H9 (cell line): ENCODE measurements at regions not wholly inside any gene's neighbourhood (a gene's known extent, or its start where the extent isn't known, plus 50 kb on each side); places are given as distances from the start of the nearest gene placed in this dataset.

Source experiments
- DNase-seq: peaks from one replicate; pipeline ENCODE4 v3.0.0-alpha.2; 2017
- H2AFZ ChIP-seq: one replicate; pipeline ENCODE4 v1.6.1; 2013; ENCODE audit warnings: mild to moderate bottlenecking, low read length, control low read depth, moderate library complexity
- H2AK5ac ChIP-seq: 2 replicates; pipeline ENCODE4 v1.6.1; 2013; ENCODE audit warnings: low read length, control low read depth, mixed read lengths; ENCODE audit not compliant: insufficient read length
- H2BK120ac ChIP-seq: one replicate; pipeline ENCODE4 v1.6.1; 2013; ENCODE audit warnings: low read depth, mild to moderate bottlenecking, low read length, control low read depth, inconsistent platforms; ENCODE audit not compliant: poor library complexity, severe bottlenecking
- H2BK12ac ChIP-seq: 2 replicates; pipeline ENCODE4 v1.6.1; 2013; ENCODE audit warnings: low read length, control low read depth, mixed read lengths, low read depth; ENCODE audit not compliant: insufficient read length
- H2BK15ac ChIP-seq: 2 replicates; pipeline ENCODE4 v1.6.1; 2013; ENCODE audit warnings: low read depth, low read length, control low read depth
- H2BK20ac ChIP-seq: one replicate; pipeline ENCODE4 v1.6.1; 2013; ENCODE audit warnings: low read depth, mild to moderate bottlenecking, low read length, control low read depth, inconsistent platforms; ENCODE audit not compliant: poor library complexity, severe bottlenecking
- H2BK5ac ChIP-seq: 2 replicates; pipeline ENCODE4 v1.6.1; 2013; ENCODE audit warnings: low read length, control low read depth, mixed read lengths; ENCODE audit not compliant: insufficient read length
- H3K14ac ChIP-seq: 2 replicates; pipeline ENCODE4 v1.6.1; 2013; ENCODE audit warnings: low read length, control low read depth; ENCODE audit not compliant: insufficient read depth
- H3K18ac ChIP-seq: 2 replicates; pipeline ENCODE4 v1.6.1; 2013; ENCODE audit warnings: low read depth, mild to moderate bottlenecking, mixed read lengths, low read length, control low read depth; ENCODE audit not compliant: insufficient read length
- H3K23ac ChIP-seq: 2 replicates; pipeline ENCODE4 v1.6.1; 2013; ENCODE audit warnings: low read length, control low read depth, mixed read lengths, low read depth; ENCODE audit not compliant: insufficient read length
- H3K23me2 ChIP-seq: 2 replicates; pipeline ENCODE4 v1.6.1; 2013; ENCODE audit warnings: low read depth, mild to moderate bottlenecking, mixed read lengths, low read length, control low read depth; ENCODE audit not compliant: insufficient read length, poor library complexity, severe bottlenecking
- H3K27ac ChIP-seq: 2 replicates; pipeline ENCODE4 v1.5.1; 2013; ENCODE audit warnings: low read length, control low read depth, mixed read lengths, low read depth; ENCODE audit not compliant: insufficient read length
- H3K27me3 ChIP-seq: 2 replicates; pipeline ENCODE4 v1.6.1; 2013; ENCODE audit warnings: low read length, control low read depth, inconsistent platforms; ENCODE audit not compliant: insufficient read depth
- H3K4ac ChIP-seq: 2 replicates; pipeline ENCODE4 v1.6.1; 2013; ENCODE audit warnings: low read depth, mild to moderate bottlenecking, control low read depth, inconsistent platforms, low read length, moderate library complexity
- H3K4me1 ChIP-seq: 2 replicates; pipeline ENCODE4 v1.6.1; 2013; ENCODE audit warnings: low read length, control low read depth, inconsistent platforms; ENCODE audit not compliant: insufficient read depth
- H3K4me2 ChIP-seq: 2 replicates; pipeline ENCODE4 v1.6.1; 2013; ENCODE audit warnings: low read length, control low read depth, mixed read lengths; ENCODE audit not compliant: insufficient read length, insufficient read depth
- H3K56ac ChIP-seq: 2 replicates; pipeline ENCODE4 v1.6.1; 2013; ENCODE audit warnings: low read depth, mild to moderate bottlenecking, mixed read lengths, low read length, control low read depth; ENCODE audit not compliant: insufficient read length
- H3K79me1 ChIP-seq: 2 replicates; pipeline ENCODE4 v1.6.1; 2013; ENCODE audit warnings: low read depth, mild to moderate bottlenecking, moderate library complexity, low read length, control low read depth, inconsistent platforms; ENCODE audit not compliant: insufficient read depth, poor library complexity, severe bottlenecking
- H3K79me2 ChIP-seq: 2 replicates; pipeline ENCODE4 v1.6.1; 2013; ENCODE audit warnings: low read length, control low read depth, inconsistent platforms; ENCODE audit not compliant: insufficient read depth
- H3K9ac ChIP-seq: 2 replicates; pipeline ENCODE4 v1.6.1; 2013; ENCODE audit warnings: low read length, control low read depth, mixed read lengths; ENCODE audit not compliant: insufficient read length; ENCODE audit errors: extremely low read depth
- H3K9me3 ChIP-seq: one replicate; pipeline ENCODE4 v1.6.1; 2013; ENCODE audit warnings: low read depth, low read length, inconsistent platforms; ENCODE audit not compliant: control insufficient read depth
- H3T11ph ChIP-seq: one replicate; pipeline ENCODE4 v1.6.1; 2013; ENCODE audit warnings: mild to moderate bottlenecking, low read length, control low read depth, inconsistent platforms
- H4K20me1 ChIP-seq: one replicate; pipeline ENCODE4 v1.6.1; 2013; ENCODE audit not compliant: control insufficient read depth, insufficient read length, insufficient read depth
- H4K5ac ChIP-seq: 2 replicates; pipeline ENCODE4 v1.6.1; 2013; ENCODE audit warnings: low read depth, mild to moderate bottlenecking, mixed read lengths, low read length, control low read depth; ENCODE audit not compliant: insufficient read length
- H4K8ac ChIP-seq: replicated peaks from 2 replicates; pipeline ENCODE4 v1.6.1; 2013; ENCODE audit warnings: low read length, control low read depth, mixed read lengths, low read depth; ENCODE audit not compliant: insufficient read length
- H4K91ac ChIP-seq: 2 replicates; pipeline ENCODE4 v1.6.1; 2013; ENCODE audit warnings: low read depth, mild to moderate bottlenecking, moderate library complexity, mixed read lengths, low read length, control low read depth; ENCODE audit not compliant: insufficient read length
- H3K27ac Mint-ChIP-seq, 3 experiments: 2 replicates in 2 of 3; 3 replicates in 1 of 3; pipeline ENCODE4 v1.8.0; 2020 to 2021; ENCODE audit warnings: mixed read lengths in 3 of 3, mild to moderate bottlenecking in 1 of 3, moderate library complexity in 1 of 3
- H3K27me3 Mint-ChIP-seq: 2 replicates; pipeline ENCODE4 v1.8.0; 2021; ENCODE audit warnings: low read depth, mild to moderate bottlenecking, moderate library complexity, mixed read lengths
- H3K36me3 Mint-ChIP-seq, 3 experiments: 2 replicates in 2 of 3; 3 replicates in 1 of 3; pipeline ENCODE4 v1.8.0; 2020 to 2021; ENCODE audit warnings: low read depth in 3 of 3, mixed read lengths in 3 of 3; ENCODE audit not compliant: insufficient read depth in 1 of 3
- H3K4me1 Mint-ChIP-seq, 2 experiments: 2 replicates each; pipeline ENCODE4 v1.8.0; 2020; ENCODE audit warnings: mixed read lengths in 2 of 2
- H3K4me3 Mint-ChIP-seq, 2 experiments: 2 replicates in 1 of 2; 3 replicates in 1 of 2; pipeline ENCODE4 v1.8.0; 2020 to 2021; ENCODE audit warnings: mild to moderate bottlenecking in 2 of 2, mixed read lengths in 2 of 2, moderate library complexity in 1 of 2
- H3K9me3 Mint-ChIP-seq, 2 experiments: 2 replicates in 1 of 2; 3 replicates in 1 of 2; pipeline ENCODE4 v1.8.0; 2020; ENCODE audit warnings: mild to moderate bottlenecking in 2 of 2, mixed read lengths in 2 of 2, moderate library complexity in 1 of 2
- CTCF ChIP-seq: fragments of 200-600 bp; sonication (generic); conservative IDR thresholded peaks from 3 replicates; pipeline ENCODE4 v1.8.0; 2021; ENCODE audit warnings: antibody characterized with exemption, mild to moderate bottlenecking
- WGBS: extraction: QIAGEN DNeasy Blood & Tissue Kit; methylation state at CpG from one replicate; pipeline ENCODE4 v1.1.7; 2013; ENCODE audit warnings: missing lambda C conversion rate, low lambda C conversion rate, mixed read lengths; ENCODE audit not compliant: insufficient read length; ENCODE audit errors: extremely low coverage; 5-methylcytosine and 5-hydroxymethylcytosine counted together

- no peak overlapping the region for H3K23ac ChIP-seq
- no peak overlapping the region for H2BK20ac ChIP-seq
- no peaks in the 10 kb centered on the region for H3K79me2 ChIP-seq
- H3K4ac ChIP-seq = no peak overlapping the region
- Mint-ChIP-seq H3K27me3 (no peaks in the 10 kb centered on the region), H3K4me3 (no peak overlapping the region), H3K36me3 (no peaks in the 10 kb centered on the region), H3K27ac (no peak overlapping the region), H3K9me3 (no peaks in the 10 kb centered on the region), H3K4me1 (peaks cover under 1 to 3% of the 10 kb centered on the region in 2 experiments; a peak in 3 of 4 replicates)
- H3T11ph ChIP-seq = no peak overlapping the region
- H2AFZ ChIP-seq = no peak overlapping the region
- no peak overlapping the region for H4K5ac ChIP-seq
- no peak for DNase-seq
- no peak overlapping the region for H4K8ac ChIP-seq
- no peak overlapping the region for H3K56ac ChIP-seq
- no peaks in the 10 kb centered on the region for H3K4me1 ChIP-seq
- no peaks in the 10 kb centered on the region for H3K9me3 ChIP-seq
- H3K23me2 ChIP-seq = no peaks in the 10 kb centered on the region
- no peak overlapping the region for H3K18ac ChIP-seq
- H3K27me3 ChIP-seq = no peaks in the 10 kb centered on the region
- H3K27ac ChIP-seq = no peak overlapping the region
- H4K91ac ChIP-seq = no peak overlapping the region
- no peak for TF ChIP-seq CTCF
- WGBS = no CpG with 5 or more reads among the region's 6 CpGs
- H2BK15ac ChIP-seq = no peak overlapping the region
- no peaks in the 10 kb centered on the region for H4K20me1 ChIP-seq
- H2AK5ac ChIP-seq = no peak overlapping the region
- no peak overlapping the region for H2BK5ac ChIP-seq
- no peak overlapping the region for H3K9ac ChIP-seq
- H3K79me1 ChIP-seq = no peaks in the 10 kb centered on the region
- H3K4me2 ChIP-seq = no peak overlapping the region
- H3K14ac ChIP-seq = no peak overlapping the region
- H2BK120ac ChIP-seq = no peak overlapping the region
- no peak overlapping the region for H2BK12ac ChIP-seq
These were observed 93.1 kb upstream of the FTMT start for GRCh38 chr5:121758615-121759014.
